ENCODE measurements at regions not wholly inside any gene's neighbourhood (a gene's known extent, or its start where the extent isn't known, plus 50 kb on each side); places are given as distances from the start of the nearest gene placed in this dataset.

GRCh38 chr2:238525990-238526389 lies 99.3 kb downstream of the ASB1 start:
- no peak for TF ChIP-seq ZNF565 (CRISPR knock-in tag; conservative IDR thresholded peaks at IDR 0.05; ENCODE audit: low read depth)
- TF ChIP-seq SNAI2 (CRISPR knock-in tag; IDR thresholded peaks at IDR 0.05) = no peak
- no peak for TF ChIP-seq CREB5 (CRISPR knock-in tag; IDR thresholded peaks at IDR 0.05; ENCODE audit: low read depth)
- TF ChIP-seq PATZ1 (CRISPR knock-in tag; IDR thresholded peaks at IDR 0.05; ENCODE audit: borderline replicate concordance) = no peak
- TF ChIP-seq RARB (CRISPR knock-in tag; IDR thresholded peaks at IDR 0.05) = no peak
- no peak for TF ChIP-seq ISL1 (CRISPR knock-in tag; IDR thresholded peaks at IDR 0.05)
- TF ChIP-seq GLIS3 (CRISPR knock-in tag; IDR thresholded peaks at IDR 0.05) = no peak
- no peak for TF ChIP-seq ZNF70 (CRISPR knock-in tag; IDR thresholded peaks at IDR 0.05)
- no peak for TF ChIP-seq ARNTL (CRISPR knock-in tag; IDR thresholded peaks at IDR 0.05; ENCODE audit: borderline replicate concordance, low read depth)
- no peak for TF ChIP-seq BACH2 (CRISPR knock-in tag; IDR thresholded peaks at IDR 0.05; ENCODE audit: borderline replicate concordance)
- no peak for TF ChIP-seq POU6F1 (CRISPR knock-in tag; IDR thresholded peaks at IDR 0.05; ENCODE audit: borderline replicate concordance, low read depth)
- TF ChIP-seq CSRNP3 (CRISPR knock-in tag; IDR thresholded peaks at IDR 0.05) = no peak
